ENCODE measurements at regions not wholly inside any gene's neighbourhood (a gene's known extent, or its start where the extent isn't known, plus 50 kb on each side); places are given as distances from the start of the nearest gene placed in this dataset.

DNA sequence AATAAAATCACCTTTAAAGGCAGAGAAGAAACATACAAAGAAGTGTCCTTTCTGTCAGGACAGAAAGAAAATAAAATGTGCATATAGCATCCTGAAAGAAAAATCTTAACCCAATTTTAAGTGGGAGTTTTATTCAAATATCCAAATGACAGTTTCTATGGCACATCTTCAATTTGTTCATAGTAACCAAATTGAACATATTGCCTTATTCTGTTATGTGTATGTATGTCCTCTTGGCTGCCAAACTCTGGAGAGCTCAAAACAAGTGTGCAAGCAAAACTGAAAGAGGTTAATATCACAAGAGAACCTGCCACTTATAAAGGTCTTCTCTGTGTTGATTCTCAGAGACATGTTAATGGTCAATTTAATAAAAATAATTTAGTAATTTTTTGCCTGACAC, 334.7 kb downstream of the BCKDHB start:
- H3K9me3 ChIP-seq (ENCODE audit: low read length), result no peaks in the 10 kb centered on the region
- no peak overlapping the region for H3K4me3 ChIP-seq (ENCODE audit: low read length)
- H3K27ac ChIP-seq (ENCODE audit: low read depth, low read length), result no peak overlapping the region
- Mint-ChIP-seq H3K9me3 (peaks cover 0 to 2% (median 0%) of the 10 kb centered on the region in 5 donors), H3K4me1 (no peaks in the 10 kb centered on the region), H3K36me3 (peaks cover 0 to 16% (median 2%) of the 10 kb centered on the region in 3 donors), H3K27ac (no peak overlapping the region), H3K27me3 (no peaks in the 10 kb centered on the region), H3K4me3 (no peak overlapping the region)
- H3K27me3 ChIP-seq (ENCODE audit: insufficient read depth, low read length, poor library complexity, severe bottlenecking), result no peaks in the 10 kb centered on the region
- POLR2A ChIA-PET, result no interaction called here
- H3K4me1 ChIP-seq (ENCODE audit: insufficient read depth, low read length), result no peaks in the 10 kb centered on the region
- H3K36me3 ChIP-seq (ENCODE audit: insufficient read depth, low read length), result no peaks in the 10 kb centered on the region
- CTCF ChIA-PET, result no interaction called here
- DNase-seq, result no peak

DNA sequence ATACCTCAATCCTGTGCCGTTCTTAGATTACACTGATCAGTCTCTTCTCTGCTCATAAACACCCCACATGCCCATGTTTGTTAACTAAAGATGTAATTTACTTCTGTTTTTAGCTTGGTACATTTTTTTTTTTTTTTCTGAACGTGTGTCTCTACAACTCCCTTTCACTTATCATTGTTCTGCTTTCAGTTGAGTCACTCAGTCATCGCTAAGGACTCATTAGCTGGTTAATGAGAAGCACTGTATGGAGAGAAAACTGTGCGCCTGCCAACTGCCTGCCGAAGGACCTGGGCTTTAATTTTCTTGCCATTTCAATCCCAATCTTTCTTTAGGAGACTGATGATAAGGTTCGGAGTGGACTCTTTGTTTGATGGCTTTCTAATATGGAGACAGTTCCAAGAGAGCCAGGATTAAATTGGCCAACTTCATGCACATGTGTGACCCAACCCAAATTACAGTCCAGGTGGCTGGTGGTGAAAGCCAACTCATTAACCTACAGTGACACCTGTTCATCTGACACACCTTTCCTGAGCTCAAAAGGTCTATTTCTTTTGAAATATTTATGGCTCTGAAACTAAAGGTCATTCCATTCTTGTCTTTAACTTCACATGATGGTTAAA, 334.1 kb downstream of the BCKDHB start:
- DNase-seq, result no peak
- H3K4me1 ChIP-seq (ENCODE audit: insufficient read depth, low read length), result no peaks in the 10 kb centered on the region
- H3K27ac Mint-ChIP-seq, result no peak overlapping the region
- no peaks in the 10 kb centered on the region for H3K27me3 ChIP-seq (ENCODE audit: insufficient read depth, low read length, poor library complexity, severe bottlenecking)
- H3K27me3 Mint-ChIP-seq, result no peaks in the 10 kb centered on the region
- POLR2A ChIA-PET, result no interaction called here
- H3K27ac ChIP-seq (ENCODE audit: low read depth, low read length), result no peak overlapping the region
- no peaks in the 10 kb centered on the region for H3K36me3 ChIP-seq (ENCODE audit: insufficient read depth, low read length)
- H3K4me3 ChIP-seq (ENCODE audit: low read length), result no peak overlapping the region
- peaks cover 0 to 2% (median 0%) of the 10 kb centered on the region in 5 donors for H3K9me3 Mint-ChIP-seq
- peaks cover 0 to 14% (median 2%) of the 10 kb centered on the region in 3 donors for H3K36me3 Mint-ChIP-seq
- CTCF ChIA-PET, result no interaction called here
- H3K9me3 ChIP-seq (ENCODE audit: low read length), result no peaks in the 10 kb centered on the region
- H3K4me1 Mint-ChIP-seq, result no peaks in the 10 kb centered on the region
- no peak overlapping the region for H3K4me3 Mint-ChIP-seq

DNA sequence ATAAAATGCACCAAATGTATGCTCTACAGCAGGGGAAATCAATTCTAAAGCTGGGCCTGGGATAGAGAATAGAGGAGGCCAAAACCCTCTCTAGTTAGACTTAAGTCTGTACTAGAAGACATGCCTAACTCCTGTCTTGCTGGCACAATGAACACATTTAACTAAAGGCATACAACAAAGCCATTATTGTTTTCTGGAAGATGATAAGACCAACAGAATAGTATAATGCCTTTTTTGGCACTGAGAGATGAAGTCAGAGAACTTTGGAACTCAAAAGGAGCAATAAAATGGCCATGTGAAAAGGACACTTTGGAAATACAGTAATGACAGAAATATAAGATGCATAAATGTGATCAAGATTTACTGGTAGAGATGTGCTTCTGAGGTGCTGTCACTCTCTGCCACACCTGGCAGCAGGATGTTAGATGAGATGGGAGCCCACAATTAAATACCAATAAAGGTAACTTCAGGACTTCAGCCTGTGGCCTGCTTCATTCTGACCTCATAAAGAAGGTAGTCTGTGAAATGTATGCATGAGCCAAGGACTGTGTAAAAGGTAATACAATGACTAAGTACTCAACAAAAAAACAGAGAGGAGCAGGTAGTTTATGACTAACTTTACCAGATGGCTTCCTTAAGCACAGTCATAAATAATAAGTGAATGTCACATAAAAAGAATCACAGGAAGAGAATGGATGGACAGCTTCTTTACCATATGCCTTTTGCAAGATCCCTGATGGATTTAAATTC, 333.4 kb downstream of the BCKDHB start:
- no peaks in the 10 kb centered on the region for H3K4me1 Mint-ChIP-seq

DNA sequence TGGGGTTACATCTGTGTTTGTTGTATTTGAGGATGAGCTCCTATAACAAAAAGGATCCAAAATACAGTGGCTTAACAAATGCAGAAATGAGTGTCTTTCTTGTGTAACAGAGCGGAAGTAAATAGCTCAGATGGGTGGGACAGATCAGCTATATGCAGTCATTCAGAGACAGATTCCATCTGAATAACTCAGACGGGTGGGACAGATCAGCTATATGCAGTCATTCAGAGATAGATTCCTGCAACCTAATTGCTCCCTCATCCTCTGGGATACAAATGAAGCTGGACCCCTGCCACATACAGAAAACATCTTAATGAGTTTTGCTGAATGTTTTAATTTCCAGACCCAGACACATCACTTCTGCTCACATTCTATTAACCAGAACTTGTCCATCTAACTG, 332.3 kb downstream of the BCKDHB start:
- H3K36me3 Mint-ChIP-seq, result peaks cover 0 to 15% (median 2%) of the 10 kb centered on the region in 3 donors
- H3K4me1 Mint-ChIP-seq, result no peaks in the 10 kb centered on the region

More for the DNA sequence above, 333.4 kb downstream of the BCKDHB start:
- ChIA-PET CTCF (no interaction called here), POLR2A (no interaction called here)
- H3K36me3 ChIP-seq (ENCODE audit: insufficient read depth, low read length), result no peaks in the 10 kb centered on the region
- no peaks in the 10 kb centered on the region for H3K4me1 ChIP-seq (ENCODE audit: insufficient read depth, low read length)
- Mint-ChIP-seq H3K4me3 (no peak overlapping the region), H3K36me3 (peaks cover 0 to 14% (median 2%) of the 10 kb centered on the region in 3 donors), H3K9me3 (peaks cover 0 to 2% (median 0%) of the 10 kb centered on the region in 5 donors), H3K27ac (no peak overlapping the region), H3K27me3 (no peaks in the 10 kb centered on the region)
- no peak overlapping the region for H3K4me3 ChIP-seq (ENCODE audit: low read length)
- H3K27ac ChIP-seq (ENCODE audit: low read depth, low read length), result no peak overlapping the region
- no peaks in the 10 kb centered on the region for H3K27me3 ChIP-seq (ENCODE audit: insufficient read depth, low read length, poor library complexity, severe bottlenecking)
- no peaks in the 10 kb centered on the region for H3K9me3 ChIP-seq (ENCODE audit: low read length)
- DNase-seq, result no peak

DNA sequence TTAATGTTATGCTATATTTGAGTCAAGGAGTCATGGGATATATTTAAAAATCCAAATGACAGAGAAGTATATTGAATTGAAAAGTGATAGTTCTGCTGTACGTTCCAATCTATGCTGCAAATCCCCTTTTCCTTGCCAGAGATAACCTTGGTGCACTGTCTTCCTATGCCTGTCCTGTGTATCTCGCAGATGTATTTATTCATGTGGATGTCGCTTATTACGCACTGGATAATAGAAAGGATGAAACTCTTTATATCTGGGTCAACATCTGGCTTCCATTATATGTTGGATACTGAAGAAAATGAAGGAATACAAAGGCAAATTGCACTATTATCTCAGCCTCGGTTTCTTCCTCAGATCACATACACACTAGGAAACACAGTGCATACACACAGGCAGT, 331.3 kb downstream of the BCKDHB start:
- H3K9me3 ChIP-seq (ENCODE audit: low read length), result no peaks in the 10 kb centered on the region
- Mint-ChIP-seq H3K27me3 (no peaks in the 10 kb centered on the region), H3K4me1 (no peaks in the 10 kb centered on the region), H3K27ac (no peak overlapping the region), H3K36me3 (peaks cover 0 to 18% (median 2%) of the 10 kb centered on the region in 3 donors), H3K4me3 (no peak overlapping the region), H3K9me3 (peaks cover 0 to 4% (median 3%) of the 10 kb centered on the region in 5 donors)
- no peaks in the 10 kb centered on the region for H3K36me3 ChIP-seq (ENCODE audit: insufficient read depth, low read length)
- ChIA-PET CTCF (no interaction called here), POLR2A (no interaction called here)
- no peaks in the 10 kb centered on the region for H3K27me3 ChIP-seq (ENCODE audit: insufficient read depth, low read length, poor library complexity, severe bottlenecking)
- no peak overlapping the region for H3K27ac ChIP-seq (ENCODE audit: low read depth, low read length)
- no peak for DNase-seq
- H3K4me1 ChIP-seq (ENCODE audit: insufficient read depth, low read length), result no peaks in the 10 kb centered on the region
- no peak overlapping the region for H3K4me3 ChIP-seq (ENCODE audit: low read length)

More for the DNA sequence above, 332.3 kb downstream of the BCKDHB start:
- Histone ChIP-seq H3K4me1 (ENCODE audit: insufficient read depth, low read length) (no peaks in the 10 kb centered on the region), H3K27ac (ENCODE audit: low read depth, low read length) (no peak overlapping the region), H3K9me3 (ENCODE audit: low read length) (no peaks in the 10 kb centered on the region), H3K4me3 (ENCODE audit: low read length) (no peak overlapping the region), H3K27me3 (ENCODE audit: insufficient read depth, low read length, poor library complexity, severe bottlenecking) (no peaks in the 10 kb centered on the region), H3K36me3 (ENCODE audit: insufficient read depth, low read length) (no peaks in the 10 kb centered on the region)
- Mint-ChIP-seq H3K27me3 (no peaks in the 10 kb centered on the region), H3K9me3 (peaks cover 0 to 4% (median under 1%) of the 10 kb centered on the region in 5 donors), H3K4me3 (no peak overlapping the region), H3K27ac (no peak overlapping the region)
- POLR2A ChIA-PET, result no interaction called here
- CTCF ChIA-PET, result no interaction called here
- no peak for DNase-seq

DNA sequence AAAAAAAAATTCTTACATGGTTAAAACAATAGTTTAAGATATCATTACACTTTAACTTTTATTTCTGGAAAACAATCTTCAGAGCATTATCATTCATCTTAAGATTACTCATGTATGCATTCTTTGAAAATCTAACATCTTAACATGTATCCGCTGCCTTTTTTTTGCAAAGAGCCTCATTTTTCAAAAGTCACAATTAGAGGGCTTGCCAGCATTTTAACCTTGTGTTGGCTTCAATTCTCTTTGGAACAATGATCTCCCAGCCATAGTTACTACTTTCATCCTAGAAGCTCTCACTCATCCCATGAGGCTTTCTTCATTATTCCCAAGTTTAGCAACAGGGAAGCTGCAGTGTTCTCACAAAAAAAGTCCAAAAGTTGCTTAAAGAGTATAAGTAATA, 330.8 kb downstream of the BCKDHB start:
- Mint-ChIP-seq H3K4me3 (no peak overlapping the region), H3K36me3 (peaks cover 0 to 20% (median 2%) of the 10 kb centered on the region in 3 donors), H3K9me3 (peaks cover 0 to 6% (median 2%) of the 10 kb centered on the region in 5 donors), H3K4me1 (no peaks in the 10 kb centered on the region), H3K27ac (no peak overlapping the region), H3K27me3 (no peaks in the 10 kb centered on the region)
- Histone ChIP-seq H3K4me1 (ENCODE audit: insufficient read depth, low read length) (no peaks in the 10 kb centered on the region), H3K27ac (ENCODE audit: low read depth, low read length) (no peak overlapping the region), H3K9me3 (ENCODE audit: low read length) (no peaks in the 10 kb centered on the region), H3K36me3 (ENCODE audit: insufficient read depth, low read length) (no peaks in the 10 kb centered on the region), H3K27me3 (ENCODE audit: insufficient read depth, low read length, poor library complexity, severe bottlenecking) (no peaks in the 10 kb centered on the region), H3K4me3 (ENCODE audit: low read length) (no peak overlapping the region)
- DNase-seq, result no peak
- CTCF ChIA-PET, result no interaction called here
- POLR2A ChIA-PET, result no interaction called here

DNA sequence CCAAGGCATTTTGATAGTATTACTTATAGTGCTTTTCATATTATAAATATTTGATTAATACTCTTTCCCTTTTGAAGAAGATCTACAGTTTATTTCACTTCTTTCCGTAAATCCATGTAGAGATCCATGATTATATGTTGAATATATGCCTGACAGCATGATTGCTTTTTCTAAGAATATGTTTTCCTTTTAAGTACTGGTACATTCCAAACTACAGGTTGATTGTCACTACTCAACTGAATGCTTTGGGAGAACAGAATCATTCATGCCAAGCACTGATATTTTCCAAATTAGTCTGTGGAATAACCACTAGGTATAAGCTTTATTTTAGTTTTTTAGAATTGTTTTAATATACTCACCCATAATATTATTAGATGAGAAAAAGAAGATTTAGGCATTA, 330.2 kb downstream of the BCKDHB start:
- Histone ChIP-seq H3K27me3 (ENCODE audit: insufficient read depth, low read length, poor library complexity, severe bottlenecking) (no peaks in the 10 kb centered on the region), H3K4me3 (ENCODE audit: low read length) (no peak overlapping the region), H3K36me3 (ENCODE audit: insufficient read depth, low read length) (no peaks in the 10 kb centered on the region), H3K4me1 (ENCODE audit: insufficient read depth, low read length) (no peaks in the 10 kb centered on the region), H3K27ac (ENCODE audit: low read depth, low read length) (no peak overlapping the region), H3K9me3 (ENCODE audit: low read length) (no peaks in the 10 kb centered on the region)
- DNase-seq, result no peak
- POLR2A ChIA-PET, result no interaction called here
- Mint-ChIP-seq H3K27ac (no peak overlapping the region), H3K4me3 (no peak overlapping the region), H3K27me3 (no peaks in the 10 kb centered on the region), H3K9me3 (peaks cover under 1 to 9% (median 3%) of the 10 kb centered on the region in 5 donors), H3K36me3 (peaks cover 0 to 26% (median 2%) of the 10 kb centered on the region in 3 donors), H3K4me1 (no peaks in the 10 kb centered on the region)
- CTCF ChIA-PET, result no interaction called here

DNA sequence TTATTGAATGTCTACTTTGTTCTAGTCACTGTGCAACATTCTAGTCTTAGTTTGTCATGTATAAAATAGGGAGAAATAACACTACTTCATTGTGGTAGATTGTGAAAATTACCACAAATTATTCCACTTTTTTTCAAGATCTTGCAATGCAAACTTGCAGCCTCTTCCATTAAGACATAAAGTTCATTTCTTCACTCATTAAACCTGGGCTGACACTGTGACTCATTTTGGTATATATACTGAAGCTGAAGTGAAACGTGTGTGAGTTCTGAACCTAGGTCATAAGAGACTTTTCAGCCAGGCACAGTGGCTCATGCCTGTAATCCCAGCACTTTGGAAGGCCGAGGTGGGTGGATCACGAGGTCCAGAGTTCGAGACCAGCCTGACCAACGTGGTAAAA, 329.0 kb downstream of the BCKDHB start:
- H3K4me1 ChIP-seq (ENCODE audit: insufficient read depth, low read length), result no peaks in the 10 kb centered on the region
- H3K27ac ChIP-seq (ENCODE audit: low read depth, low read length), result no peak overlapping the region
- no peaks in the 10 kb centered on the region for H3K9me3 ChIP-seq (ENCODE audit: low read length)
- Mint-ChIP-seq H3K9me3 (peaks cover 7 to 15% (median 10%) of the 10 kb centered on the region in 5 donors), H3K27me3 (no peaks in the 10 kb centered on the region), H3K36me3 (peaks cover 0 to 34% (median 2%) of the 10 kb centered on the region in 3 donors), H3K27ac (no peak overlapping the region), H3K4me1 (no peaks in the 10 kb centered on the region), H3K4me3 (no peak overlapping the region)
- H3K36me3 ChIP-seq (ENCODE audit: insufficient read depth, low read length), result no peaks in the 10 kb centered on the region
- H3K4me3 ChIP-seq (ENCODE audit: low read length), result no peak overlapping the region
- ChIA-PET POLR2A (no interaction called here), CTCF (no interaction called here)
- DNase-seq, result no peak
- no peaks in the 10 kb centered on the region for H3K27me3 ChIP-seq (ENCODE audit: insufficient read depth, low read length, poor library complexity, severe bottlenecking)

Measured in CD8-positive, alpha-beta memory T cell (primary cell).